H9 (cell line): ENCODE measurements at regions not wholly inside any gene's neighbourhood (a gene's known extent, or its start where the extent isn't known, plus 50 kb on each side); places are given as distances from the start of the nearest gene placed in this dataset.

Experiments
- DNase-seq: peaks from one replicate; pipeline ENCODE4 v3.0.0-alpha.2; 2017
- H2AFZ ChIP-seq: one replicate; pipeline ENCODE4 v1.6.1; 2013; ENCODE audit warnings: mild to moderate bottlenecking, low read length, control low read depth, moderate library complexity
- H2AK5ac ChIP-seq: 2 replicates; pipeline ENCODE4 v1.6.1; 2013; ENCODE audit warnings: low read length, control low read depth, mixed read lengths; ENCODE audit not compliant: insufficient read length
- H2BK120ac ChIP-seq: one replicate; pipeline ENCODE4 v1.6.1; 2013; ENCODE audit warnings: low read depth, mild to moderate bottlenecking, low read length, control low read depth, inconsistent platforms; ENCODE audit not compliant: poor library complexity, severe bottlenecking
- H2BK12ac ChIP-seq: 2 replicates; pipeline ENCODE4 v1.6.1; 2013; ENCODE audit warnings: low read length, control low read depth, mixed read lengths, low read depth; ENCODE audit not compliant: insufficient read length
- H2BK15ac ChIP-seq: 2 replicates; pipeline ENCODE4 v1.6.1; 2013; ENCODE audit warnings: low read depth, low read length, control low read depth
- H2BK20ac ChIP-seq: one replicate; pipeline ENCODE4 v1.6.1; 2013; ENCODE audit warnings: low read depth, mild to moderate bottlenecking, low read length, control low read depth, inconsistent platforms; ENCODE audit not compliant: poor library complexity, severe bottlenecking
- H2BK5ac ChIP-seq: 2 replicates; pipeline ENCODE4 v1.6.1; 2013; ENCODE audit warnings: low read length, control low read depth, mixed read lengths; ENCODE audit not compliant: insufficient read length
- H3K14ac ChIP-seq: 2 replicates; pipeline ENCODE4 v1.6.1; 2013; ENCODE audit warnings: low read length, control low read depth; ENCODE audit not compliant: insufficient read depth
- H3K18ac ChIP-seq: 2 replicates; pipeline ENCODE4 v1.6.1; 2013; ENCODE audit warnings: low read depth, mild to moderate bottlenecking, mixed read lengths, low read length, control low read depth; ENCODE audit not compliant: insufficient read length
- H3K23ac ChIP-seq: 2 replicates; pipeline ENCODE4 v1.6.1; 2013; ENCODE audit warnings: low read length, control low read depth, mixed read lengths, low read depth; ENCODE audit not compliant: insufficient read length
- H3K23me2 ChIP-seq: 2 replicates; pipeline ENCODE4 v1.6.1; 2013; ENCODE audit warnings: low read depth, mild to moderate bottlenecking, mixed read lengths, low read length, control low read depth; ENCODE audit not compliant: insufficient read length, poor library complexity, severe bottlenecking
- H3K27ac ChIP-seq: 2 replicates; pipeline ENCODE4 v1.5.1; 2013; ENCODE audit warnings: low read length, control low read depth, mixed read lengths, low read depth; ENCODE audit not compliant: insufficient read length
- H3K27me3 ChIP-seq: 2 replicates; pipeline ENCODE4 v1.6.1; 2013; ENCODE audit warnings: low read length, control low read depth, inconsistent platforms; ENCODE audit not compliant: insufficient read depth
- H3K4ac ChIP-seq: 2 replicates; pipeline ENCODE4 v1.6.1; 2013; ENCODE audit warnings: low read depth, mild to moderate bottlenecking, control low read depth, inconsistent platforms, low read length, moderate library complexity
- H3K4me1 ChIP-seq: 2 replicates; pipeline ENCODE4 v1.6.1; 2013; ENCODE audit warnings: low read length, control low read depth, inconsistent platforms; ENCODE audit not compliant: insufficient read depth
- H3K4me2 ChIP-seq: 2 replicates; pipeline ENCODE4 v1.6.1; 2013; ENCODE audit warnings: low read length, control low read depth, mixed read lengths; ENCODE audit not compliant: insufficient read length, insufficient read depth
- H3K56ac ChIP-seq: 2 replicates; pipeline ENCODE4 v1.6.1; 2013; ENCODE audit warnings: low read depth, mild to moderate bottlenecking, mixed read lengths, low read length, control low read depth; ENCODE audit not compliant: insufficient read length
- H3K79me1 ChIP-seq: 2 replicates; pipeline ENCODE4 v1.6.1; 2013; ENCODE audit warnings: low read depth, mild to moderate bottlenecking, moderate library complexity, low read length, control low read depth, inconsistent platforms; ENCODE audit not compliant: insufficient read depth, poor library complexity, severe bottlenecking
- H3K79me2 ChIP-seq: 2 replicates; pipeline ENCODE4 v1.6.1; 2013; ENCODE audit warnings: low read length, control low read depth, inconsistent platforms; ENCODE audit not compliant: insufficient read depth
- H3K9ac ChIP-seq: 2 replicates; pipeline ENCODE4 v1.6.1; 2013; ENCODE audit warnings: low read length, control low read depth, mixed read lengths; ENCODE audit not compliant: insufficient read length; ENCODE audit errors: extremely low read depth
- H3K9me3 ChIP-seq: one replicate; pipeline ENCODE4 v1.6.1; 2013; ENCODE audit warnings: low read depth, low read length, inconsistent platforms; ENCODE audit not compliant: control insufficient read depth
- H3T11ph ChIP-seq: one replicate; pipeline ENCODE4 v1.6.1; 2013; ENCODE audit warnings: mild to moderate bottlenecking, low read length, control low read depth, inconsistent platforms
- H4K20me1 ChIP-seq: one replicate; pipeline ENCODE4 v1.6.1; 2013; ENCODE audit not compliant: control insufficient read depth, insufficient read length, insufficient read depth
- H4K5ac ChIP-seq: 2 replicates; pipeline ENCODE4 v1.6.1; 2013; ENCODE audit warnings: low read depth, mild to moderate bottlenecking, mixed read lengths, low read length, control low read depth; ENCODE audit not compliant: insufficient read length
- H4K8ac ChIP-seq: replicated peaks from 2 replicates; pipeline ENCODE4 v1.6.1; 2013; ENCODE audit warnings: low read length, control low read depth, mixed read lengths, low read depth; ENCODE audit not compliant: insufficient read length
- H4K91ac ChIP-seq: 2 replicates; pipeline ENCODE4 v1.6.1; 2013; ENCODE audit warnings: low read depth, mild to moderate bottlenecking, moderate library complexity, mixed read lengths, low read length, control low read depth; ENCODE audit not compliant: insufficient read length
- H3K27ac Mint-ChIP-seq, 3 experiments: 2 replicates in 2 of 3; 3 replicates in 1 of 3; pipeline ENCODE4 v1.8.0; 2020 to 2021; ENCODE audit warnings: mixed read lengths in 3 of 3, mild to moderate bottlenecking in 1 of 3, moderate library complexity in 1 of 3
- H3K27me3 Mint-ChIP-seq: 2 replicates; pipeline ENCODE4 v1.8.0; 2021; ENCODE audit warnings: low read depth, mild to moderate bottlenecking, moderate library complexity, mixed read lengths
- H3K36me3 Mint-ChIP-seq, 3 experiments: 2 replicates in 2 of 3; 3 replicates in 1 of 3; pipeline ENCODE4 v1.8.0; 2020 to 2021; ENCODE audit warnings: low read depth in 3 of 3, mixed read lengths in 3 of 3; ENCODE audit not compliant: insufficient read depth in 1 of 3
- H3K4me1 Mint-ChIP-seq, 2 experiments: 2 replicates each; pipeline ENCODE4 v1.8.0; 2020; ENCODE audit warnings: mixed read lengths in 2 of 2
- H3K4me3 Mint-ChIP-seq, 2 experiments: 2 replicates in 1 of 2; 3 replicates in 1 of 2; pipeline ENCODE4 v1.8.0; 2020 to 2021; ENCODE audit warnings: mild to moderate bottlenecking in 2 of 2, mixed read lengths in 2 of 2, moderate library complexity in 1 of 2
- H3K9me3 Mint-ChIP-seq, 2 experiments: 2 replicates in 1 of 2; 3 replicates in 1 of 2; pipeline ENCODE4 v1.8.0; 2020; ENCODE audit warnings: mild to moderate bottlenecking in 2 of 2, mixed read lengths in 2 of 2, moderate library complexity in 1 of 2
- WGBS: extraction: QIAGEN DNeasy Blood & Tissue Kit; methylation state at CpG from one replicate; pipeline ENCODE4 v1.1.7; 2013; ENCODE audit warnings: missing lambda C conversion rate, low lambda C conversion rate, mixed read lengths; ENCODE audit not compliant: insufficient read length; ENCODE audit errors: extremely low coverage; 5-methylcytosine and 5-hydroxymethylcytosine counted together
- TF ChIP-seq, protein P1 (sequence below): fragments of 200-600 bp; sonication (generic); conservative IDR thresholded peaks from 3 replicates; pipeline ENCODE4 v1.8.0; 2021; ENCODE audit warnings: antibody characterized with exemption, mild to moderate bottlenecking

GRCh38 chr7:47216439-47216838 is 365.5 kb downstream of the TNS3 start:
- Histone ChIP-seq H2BK20ac (no peak overlapping the region), H3K23ac (no peak overlapping the region), H3K14ac (no peak overlapping the region), H2BK12ac (no peak overlapping the region), H3K18ac (no peak overlapping the region), H2AFZ (no peak overlapping the region), H3K79me2 (no peaks in the 10 kb centered on the region), H3K27ac (no peak overlapping the region), H2BK15ac (no peak overlapping the region), H4K20me1 (no peaks in the 10 kb centered on the region), H4K8ac (no peak overlapping the region), H3K4me1 (0 out of 2 replicates have a peak, but pooled peaks cover 3% of the 10 kb centered on the region), H2BK5ac (no peak overlapping the region), H3K4me2 (no peak overlapping the region), H3K9ac (no peak overlapping the region), H3K9me3 (no peaks in the 10 kb centered on the region), H3K4ac (no peak overlapping the region), H4K91ac (no peak overlapping the region), H3K23me2 (no peaks in the 10 kb centered on the region), H3K56ac (no peak overlapping the region), H3T11ph (no peak overlapping the region), H2BK120ac (no peak overlapping the region), H2AK5ac (no peak overlapping the region), H3K27me3 (no peaks in the 10 kb centered on the region), H4K5ac (no peak overlapping the region), H3K79me1 (no peaks in the 10 kb centered on the region)
- Mint-ChIP-seq H3K27ac (no peak overlapping the region), H3K27me3 (peaks cover 8% of the 10 kb centered on the region), H3K9me3 (no peaks in the 10 kb centered on the region), H3K4me1 (peaks cover 7 to 8% of the 10 kb centered on the region in 2 experiments), H3K36me3 (no peaks in the 10 kb centered on the region), H3K4me3 (no peak overlapping the region)
- DNase-seq: no peak
- TF ChIP-seq, protein P1, sequence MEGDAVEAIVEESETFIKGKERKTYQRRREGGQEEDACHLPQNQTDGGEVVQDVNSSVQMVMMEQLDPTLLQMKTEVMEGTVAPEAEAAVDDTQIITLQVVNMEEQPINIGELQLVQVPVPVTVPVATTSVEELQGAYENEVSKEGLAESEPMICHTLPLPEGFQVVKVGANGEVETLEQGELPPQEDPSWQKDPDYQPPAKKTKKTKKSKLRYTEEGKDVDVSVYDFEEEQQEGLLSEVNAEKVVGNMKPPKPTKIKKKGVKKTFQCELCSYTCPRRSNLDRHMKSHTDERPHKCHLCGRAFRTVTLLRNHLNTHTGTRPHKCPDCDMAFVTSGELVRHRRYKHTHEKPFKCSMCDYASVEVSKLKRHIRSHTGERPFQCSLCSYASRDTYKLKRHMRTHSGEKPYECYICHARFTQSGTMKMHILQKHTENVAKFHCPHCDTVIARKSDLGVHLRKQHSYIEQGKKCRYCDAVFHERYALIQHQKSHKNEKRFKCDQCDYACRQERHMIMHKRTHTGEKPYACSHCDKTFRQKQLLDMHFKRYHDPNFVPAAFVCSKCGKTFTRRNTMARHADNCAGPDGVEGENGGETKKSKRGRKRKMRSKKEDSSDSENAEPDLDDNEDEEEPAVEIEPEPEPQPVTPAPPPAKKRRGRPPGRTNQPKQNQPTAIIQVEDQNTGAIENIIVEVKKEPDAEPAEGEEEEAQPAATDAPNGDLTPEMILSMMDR: no peak
- WGBS: no CpG with 5 or more reads among the region's 3 CpGs
